ENCODE measurements at regions not wholly inside any gene's neighbourhood (a gene's known extent, or its start where the extent isn't known, plus 50 kb on each side); places are given as distances from the start of the nearest gene placed in this dataset.
"Not testable (repeated sequence)": the region's sequence is repeated elsewhere in the genome, so short reads cannot be mapped to it uniquely, and the experiment has no call there.

DNA sequence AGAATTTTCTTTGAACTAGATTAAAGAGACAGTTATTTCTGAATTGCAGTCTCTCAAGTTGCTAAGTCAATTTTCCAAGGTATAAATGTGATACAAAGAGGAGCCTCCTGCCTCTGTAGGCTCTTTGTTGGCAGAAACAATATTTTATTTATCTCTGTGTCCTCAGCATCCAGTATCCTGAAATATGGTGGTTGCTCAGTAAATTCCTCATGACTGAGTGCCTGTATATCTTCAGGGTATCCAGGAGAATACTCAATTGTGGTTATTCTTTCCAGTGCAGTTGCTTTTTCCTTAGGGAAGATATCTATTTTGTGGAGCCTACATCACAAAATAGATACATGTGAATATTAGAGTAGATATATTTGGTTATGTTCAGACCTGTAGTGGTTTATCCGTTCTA lies 144.8 kb upstream of the FERD3L start:
- DNase-seq (ENCODE audit: low read depth) = no peak
- no peak overlapping the region for H3K4me3 ChIP-seq (ENCODE audit: low read length)
- TF ChIP-seq, protein P1, sequence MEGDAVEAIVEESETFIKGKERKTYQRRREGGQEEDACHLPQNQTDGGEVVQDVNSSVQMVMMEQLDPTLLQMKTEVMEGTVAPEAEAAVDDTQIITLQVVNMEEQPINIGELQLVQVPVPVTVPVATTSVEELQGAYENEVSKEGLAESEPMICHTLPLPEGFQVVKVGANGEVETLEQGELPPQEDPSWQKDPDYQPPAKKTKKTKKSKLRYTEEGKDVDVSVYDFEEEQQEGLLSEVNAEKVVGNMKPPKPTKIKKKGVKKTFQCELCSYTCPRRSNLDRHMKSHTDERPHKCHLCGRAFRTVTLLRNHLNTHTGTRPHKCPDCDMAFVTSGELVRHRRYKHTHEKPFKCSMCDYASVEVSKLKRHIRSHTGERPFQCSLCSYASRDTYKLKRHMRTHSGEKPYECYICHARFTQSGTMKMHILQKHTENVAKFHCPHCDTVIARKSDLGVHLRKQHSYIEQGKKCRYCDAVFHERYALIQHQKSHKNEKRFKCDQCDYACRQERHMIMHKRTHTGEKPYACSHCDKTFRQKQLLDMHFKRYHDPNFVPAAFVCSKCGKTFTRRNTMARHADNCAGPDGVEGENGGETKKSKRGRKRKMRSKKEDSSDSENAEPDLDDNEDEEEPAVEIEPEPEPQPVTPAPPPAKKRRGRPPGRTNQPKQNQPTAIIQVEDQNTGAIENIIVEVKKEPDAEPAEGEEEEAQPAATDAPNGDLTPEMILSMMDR (conservative IDR thresholded peaks at IDR 0.05; ENCODE audit: low read depth, low read length) = no peak

DNA sequence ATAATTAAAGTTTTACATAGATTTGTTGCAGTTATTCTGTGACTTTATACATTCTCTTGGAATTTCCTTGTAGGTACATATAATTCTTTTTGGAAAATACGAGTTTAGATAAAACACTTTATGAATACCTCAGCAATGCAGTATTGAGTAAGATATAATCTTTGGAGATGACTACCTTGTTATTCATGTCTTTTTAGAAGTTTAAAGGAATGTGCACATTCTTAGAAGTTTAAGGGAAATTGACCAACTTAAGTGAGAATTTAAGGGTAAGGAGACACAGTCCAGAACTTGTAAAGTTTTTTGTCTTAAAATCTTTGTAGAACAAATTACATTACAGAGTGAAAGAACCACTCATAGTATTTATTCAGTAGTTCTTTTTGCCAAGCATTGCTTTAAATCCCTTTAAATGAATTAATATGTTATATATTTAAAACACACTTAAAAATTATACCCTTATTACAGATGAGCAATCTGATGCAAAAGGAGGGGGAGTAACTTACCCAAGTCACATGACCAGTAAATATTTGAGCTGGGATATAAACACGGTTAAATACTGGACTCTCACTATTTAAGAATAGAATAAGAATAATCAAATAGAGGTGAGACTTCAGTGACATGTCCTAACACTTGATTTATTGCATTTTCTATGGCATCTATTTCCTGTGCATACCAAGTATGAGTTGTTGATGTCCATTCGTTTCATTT lies 139.5 kb upstream of the FERD3L start:
- TF ChIP-seq, protein P1 (conservative IDR thresholded peaks at IDR 0.05; ENCODE audit: low read depth, low read length) = no peak
- DNase-seq (ENCODE audit: low read depth) = no peak
- no peak overlapping the region for H3K4me3 ChIP-seq (ENCODE audit: low read length)

DNA sequence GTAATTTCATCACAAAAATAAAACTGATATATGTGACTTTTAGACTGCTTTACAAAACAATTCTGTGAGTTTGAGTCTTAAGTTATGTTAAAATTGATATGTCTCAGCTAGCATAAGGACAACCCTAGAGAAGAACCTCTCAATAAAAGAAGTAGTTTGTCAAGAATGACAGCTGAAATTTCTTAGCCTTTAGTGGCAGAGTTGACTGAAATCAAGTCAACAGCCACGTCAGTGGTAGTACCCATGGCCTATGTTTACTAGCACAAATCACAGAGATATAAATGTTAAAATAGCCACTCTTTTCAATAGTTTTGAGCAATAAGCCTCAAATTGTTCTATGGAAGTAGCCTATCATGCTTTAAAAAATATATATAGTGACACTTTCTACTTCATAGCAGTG lies 138.9 kb upstream of the FERD3L start:
- TF ChIP-seq, protein P1 (conservative IDR thresholded peaks at IDR 0.05; ENCODE audit: low read depth, low read length) = no peak
- DNase-seq (ENCODE audit: low read depth) = no peak
- H3K4me3 ChIP-seq (ENCODE audit: low read length) = no peak overlapping the region

DNA sequence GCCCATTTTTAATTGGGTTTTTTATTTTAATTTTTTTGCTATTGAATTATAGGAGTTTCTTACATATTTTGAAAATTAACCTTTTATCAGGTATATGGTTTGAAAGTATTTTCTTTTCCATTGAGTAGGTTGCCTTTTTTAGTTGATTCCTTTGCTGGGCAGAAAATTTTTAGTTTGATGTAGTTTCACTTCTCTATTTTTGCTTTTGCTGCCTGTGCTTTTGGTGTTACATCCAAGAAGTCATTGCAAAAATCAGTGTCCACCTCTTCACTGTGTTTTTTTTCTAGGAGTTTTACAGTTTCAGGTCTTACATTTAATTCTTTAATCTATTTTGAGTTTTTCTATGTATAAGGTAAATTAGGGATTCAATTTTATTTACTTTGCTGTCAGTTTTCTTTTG lies 129.8 kb upstream of the FERD3L start:
- DNase-seq (ENCODE audit: low read depth) = no peak
- TF ChIP-seq, protein P1 (conservative IDR thresholded peaks at IDR 0.05; ENCODE audit: low read depth, low read length) = no peak
- no peak overlapping the region for H3K4me3 ChIP-seq (ENCODE audit: low read length)

DNA sequence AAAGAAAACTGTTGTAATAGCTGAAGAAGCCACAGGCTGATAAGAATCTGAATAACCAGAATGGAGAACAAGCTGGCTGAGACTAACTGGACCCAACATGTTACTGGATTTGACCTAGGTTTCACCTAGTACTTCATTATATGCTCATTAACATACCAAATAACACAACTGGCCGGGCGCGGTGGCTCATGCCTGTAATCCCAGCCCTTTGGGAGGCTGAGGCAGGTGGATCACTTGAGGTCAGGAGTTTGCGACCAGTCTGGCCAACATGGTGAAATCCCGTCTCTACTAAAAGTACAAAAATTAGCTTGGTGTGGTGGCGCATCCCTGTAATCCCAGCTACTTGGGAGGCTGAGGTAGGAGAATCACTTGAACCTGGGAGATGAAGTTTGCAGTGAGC lies 127.1 kb upstream of the FERD3L start:
- not testable (repeated sequence) for DNase-seq (ENCODE audit: low read depth); H3K4me3 ChIP-seq (ENCODE audit: low read length)

DNA sequence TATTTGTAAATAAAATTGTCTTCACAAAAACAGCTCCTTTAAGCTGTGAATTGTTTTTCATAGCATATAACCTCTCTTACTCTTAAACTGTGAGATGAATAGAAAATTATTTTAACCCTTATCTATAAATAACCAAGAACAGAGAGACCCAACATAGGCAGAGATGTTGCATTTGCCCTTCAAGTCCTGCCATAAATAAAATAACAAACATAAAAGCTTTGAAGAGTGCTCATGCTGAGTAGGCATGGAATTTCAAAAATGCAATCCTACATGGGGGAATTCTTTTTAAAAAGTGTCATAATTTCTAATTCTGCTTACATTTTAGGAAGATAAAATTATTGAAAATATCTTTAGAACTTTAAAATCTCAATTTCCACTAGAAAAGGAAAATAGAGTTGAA lies 124.1 kb upstream of the FERD3L start:
- no peak overlapping the region for H3K4me3 ChIP-seq (ENCODE audit: low read length)
- DNase-seq (ENCODE audit: low read depth) = no peak
- TF ChIP-seq, protein P1 (conservative IDR thresholded peaks at IDR 0.05; ENCODE audit: low read depth, low read length) = no peak

DNA sequence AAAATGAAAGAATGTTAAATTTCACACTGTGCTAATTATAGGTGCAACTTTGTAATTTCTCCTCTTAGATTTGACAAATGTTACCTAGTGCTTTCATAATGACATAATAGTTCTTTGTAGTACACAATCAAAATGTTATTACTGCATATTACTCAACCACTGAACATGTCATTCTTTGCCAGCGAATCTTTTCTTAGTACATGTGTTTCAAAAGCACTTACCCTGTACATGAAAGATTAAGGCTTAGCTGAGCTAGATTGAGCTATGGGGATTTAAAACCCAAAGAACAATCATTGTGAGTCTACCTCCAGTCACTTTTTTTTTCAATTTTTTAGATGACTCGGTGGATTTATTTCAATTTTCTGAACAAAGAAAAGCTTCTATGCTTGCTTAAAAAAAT lies 123.5 kb upstream of the FERD3L start:
- H3K4me3 ChIP-seq (ENCODE audit: low read length) = no peak overlapping the region
- TF ChIP-seq, protein P1 (conservative IDR thresholded peaks at IDR 0.05; ENCODE audit: low read depth, low read length) = no peak
- peak; percentile 31 for DNase-seq (ENCODE audit: low read depth)

Measured in retinal pigment epithelial cell (primary cell).